DND-41 (cell line): ENCODE measurements at regions not wholly inside any gene's neighbourhood (a gene's known extent, or its start where the extent isn't known, plus 50 kb on each side); places are given as distances from the start of the nearest gene placed in this dataset.

Experiments used
- CTCF ChIP-seq: IDR thresholded peaks from 2 replicates; pipeline ENCODE4 v1.5.1; 2012; ENCODE audit warnings: borderline replicate concordance, low read length, moderate library complexity, mild to moderate bottlenecking; ENCODE audit not compliant: poor library complexity, severe bottlenecking; ENCODE audit errors: extremely low read depth
- EZH2 ChIP-seq: IDR thresholded peaks from 3 replicates; pipeline ENCODE4 v1.6.1; 2012; ENCODE audit warnings: borderline replicate concordance, low read depth, mild to moderate bottlenecking, moderate library complexity, low read length, inconsistent platforms; ENCODE audit not compliant: severe bottlenecking

- TF ChIP-seq EZH2: no peak
- no peak for TF ChIP-seq CTCF
Measured at GRCh38 chr7:17463511-17464085, 165.1 kb downstream of the AHR start.
